Liver (tissue), 8 donors: ENCODE measurements at regions not wholly inside any gene's neighbourhood (a gene's known extent, or its start where the extent isn't known, plus 50 kb on each side); places are given as distances from the start of the nearest gene placed in this dataset.

Experiments used
- DNase-seq: peaks from one replicate; pipeline ENCODE4 v3.0.0-alpha.2; 2017; ENCODE audit warnings: low spot score
- H3K27ac ChIP-seq, 2 donors: one replicate each; pipeline ENCODE4 v1.7.0; 2013; ENCODE audit warnings: inconsistent platforms in 2 of 2, low read length in 2 of 2, control low read depth in 1 of 2, low read depth in 1 of 2, mild to moderate bottlenecking in 1 of 2
- H3K27me3 ChIP-seq, 4 donors: one replicate each; pipeline versions ENCODE4 v1.6.1 to v1.7.0; 2013; ENCODE audit warnings: low read length in 3 of 4, inconsistent platforms in 1 of 4, mild to moderate bottlenecking in 1 of 4, moderate library complexity in 1 of 4; ENCODE audit not compliant: control insufficient read depth in 4 of 4, insufficient read depth in 4 of 4
- H3K36me3 ChIP-seq, 4 donors: one replicate each; pipeline versions ENCODE4 v1.6.1 to v1.7.0; 2013; ENCODE audit warnings: low read length in 3 of 4, mild to moderate bottlenecking in 3 of 4, low read depth in 1 of 4, moderate library complexity in 1 of 4; ENCODE audit not compliant: control insufficient read depth in 4 of 4, insufficient read depth in 3 of 4
- H3K4me1 ChIP-seq, 4 donors: one replicate each; pipeline versions ENCODE4 v1.6.1 to v1.7.0; 2013; ENCODE audit warnings: low read length in 3 of 4, mild to moderate bottlenecking in 3 of 4, moderate library complexity in 1 of 4; ENCODE audit not compliant: control insufficient read depth in 4 of 4, insufficient read depth in 4 of 4
- H3K4me3 ChIP-seq, 3 donors: one replicate each; pipeline versions ENCODE4 v1.6.1 to v1.7.0; 2013; ENCODE audit warnings: low read length in 3 of 3, control low read depth in 1 of 3, low read depth in 1 of 3, mild to moderate bottlenecking in 1 of 3
- H3K9ac ChIP-seq, 2 donors: one replicate each; pipeline ENCODE4 v1.7.0; 2013; ENCODE audit warnings: low read length in 2 of 2, mild to moderate bottlenecking in 2 of 2, moderate library complexity in 2 of 2, control low read depth in 1 of 2, low read depth in 1 of 2
- H3K9me3 ChIP-seq, 4 donors: one replicate each; pipeline versions ENCODE4 v1.6.1 to v1.7.0; 2013; ENCODE audit warnings: low read length in 3 of 4; ENCODE audit not compliant: control insufficient read depth in 4 of 4
- ATF3 ChIP-seq: IDR thresholded peaks from 2 replicates; pipeline ENCODE4 v1.6.1; 2016; ENCODE audit warnings: antibody characterized with exemption
- CTCF ChIP-seq: fragments of 150-350 bp; IDR thresholded peaks from 2 replicates; pipeline ENCODE4 v1.5.1; 2017; ENCODE audit warnings: improper control_type of control experiment, low read depth, low read length; ENCODE audit not compliant: missing input control
- EGR1 ChIP-seq, 2 donors: IDR thresholded peaks; 2 replicates each; pipeline ENCODE4 v1.6.1; 2016 to 2018; ENCODE audit warnings: antibody characterized with exemption in 2 of 2, low read depth in 2 of 2
- FOXA2 ChIP-seq: IDR thresholded peaks from 2 replicates; pipeline ENCODE4 v1.6.1; 2016; ENCODE audit warnings: antibody characterized with exemption
- GABPA ChIP-seq, 2 donors: IDR thresholded peaks in 1 of 2; conservative IDR thresholded peaks in 1 of 2; 2 replicates each; pipeline ENCODE4 v1.6.1; 2016; ENCODE audit warnings: antibody characterized with exemption in 2 of 2, mild to moderate bottlenecking in 1 of 2, moderate library complexity in 1 of 2
- HNF4A ChIP-seq, 2 donors: conservative IDR thresholded peaks; 2 replicates each; pipeline ENCODE4 v1.6.1; 2016; ENCODE audit warnings: antibody characterized with exemption in 2 of 2, mild to moderate bottlenecking in 2 of 2
- HNF4G ChIP-seq: IDR thresholded peaks from 2 replicates; pipeline ENCODE4 v1.6.1; 2016; ENCODE audit warnings: antibody characterized with exemption
- JUND ChIP-seq, 2 donors: IDR thresholded peaks; 2 replicates each; pipeline ENCODE4 v1.6.1; 2016; ENCODE audit warnings: antibody characterized with exemption in 2 of 2
- MAX ChIP-seq: IDR thresholded peaks from 2 replicates; pipeline ENCODE4 v1.6.1; 2016; ENCODE audit warnings: antibody characterized with exemption
- NR2F2 ChIP-seq: IDR thresholded peaks from 2 replicates; pipeline ENCODE4 v1.6.1; 2016; ENCODE audit warnings: antibody characterized with exemption
- RAD21 ChIP-seq, 2 donors: IDR thresholded peaks; 2 replicates each; pipeline ENCODE4 v1.6.1; 2016; ENCODE audit warnings: antibody characterized with exemption in 2 of 2, mild to moderate bottlenecking in 2 of 2
- RXRA ChIP-seq, 2 donors: IDR thresholded peaks; 2 replicates each; pipeline ENCODE4 v1.6.1; 2017 to 2018; ENCODE audit warnings: antibody characterized with exemption in 2 of 2, mild to moderate bottlenecking in 1 of 2
- SP1 ChIP-seq: IDR thresholded peaks from 2 replicates; pipeline ENCODE4 v1.6.1; 2018; ENCODE audit warnings: antibody characterized with exemption, mild to moderate bottlenecking
- TAF1 ChIP-seq: conservative IDR thresholded peaks from 2 replicates; pipeline ENCODE4 v1.6.1; 2016; ENCODE audit warnings: antibody characterized with exemption, mild to moderate bottlenecking
- YY1 ChIP-seq: IDR thresholded peaks from 2 replicates; pipeline ENCODE4 v1.6.1; 2016; ENCODE audit warnings: antibody characterized with exemption, mild to moderate bottlenecking
- ZBTB33 ChIP-seq: IDR thresholded peaks from 2 replicates; pipeline ENCODE4 v1.6.1; 2016; ENCODE audit warnings: antibody characterized with exemption
- WGBS: extraction: QIAGEN DNeasy Blood & Tissue Kit; methylation state at CpG from one replicate; pipeline ENCODE4 v1.1.7; 2013; 5-methylcytosine and 5-hydroxymethylcytosine counted together
- donor health status: healthy.
- donor health status: healthy.
- donor health status: healthy.
- donor health status: healthy.
- donor health status: healthy.

GRCh38 chr3:189117087-189117486, 54.7 kb upstream of the TPRG1 start:
- Histone ChIP-seq H3K4me1 (peaks cover 0 to 3% (median 0%) of the 10 kb centered on the region in 4 donors), H3K27me3 (no peaks in the 10 kb centered on the region), H3K9ac (no peak overlapping the region), H3K27ac (no peak overlapping the region), H3K9me3 (peaks cover 0 to 2% (median 0%) of the 10 kb centered on the region in 4 donors), H3K36me3 (peaks cover 0 to 2% (median under 1%) of the 10 kb centered on the region in 4 donors), H3K4me3 (no peak overlapping the region)
- TF ChIP-seq MAX (no peak), HNF4G (no peak), RAD21 (IDR thresholded peaks at IDR 0.05) (no peak)
- WGBS, result 86% methylated on average over 1 of the region's 1 CpG
- no peak for DNase-seq

GRCh38 chr3:189118896-189119295, 52.9 kb upstream of the TPRG1 start:
- WGBS, result 98% methylated on average over 1 of the region's 1 CpG
- DNase-seq, result no peak
- H3K9me3 ChIP-seq, result peaks cover 0 to 2% (median 0%) of the 10 kb centered on the region in 4 donors
- H3K9ac ChIP-seq, result no peak overlapping the region
- H3K4me3 ChIP-seq, result no peak overlapping the region
- no peak for TF ChIP-seq MAX
- no peak for TF ChIP-seq ATF3
- TF ChIP-seq TAF1, result no peak
- no peak for TF ChIP-seq YY1
- TF ChIP-seq SP1, result no peak
- TF ChIP-seq RXRA (IDR thresholded peaks at IDR 0.05), result no peak
- TF ChIP-seq JUND (IDR thresholded peaks at IDR 0.05), result no peak
- TF ChIP-seq NR2F2, result no peak
- TF ChIP-seq CTCF, result no peak
- TF ChIP-seq GABPA (IDR thresholded peaks at IDR 0.05 in 1 of 2, conservative IDR thresholded peaks at IDR 0.05 in 1 of 2), result no peak
- no peak for TF ChIP-seq RAD21 (IDR thresholded peaks at IDR 0.05)
- no peak for TF ChIP-seq HNF4A (conservative IDR thresholded peaks at IDR 0.05)
- no peak for TF ChIP-seq EGR1 (IDR thresholded peaks at IDR 0.05; ENCODE audit: low read depth in 2 of 2)
- no peak for TF ChIP-seq FOXA2
- TF ChIP-seq ZBTB33, result no peak
- peaks cover 0 to 13% (median 7%) of the 10 kb centered on the region in 4 donors for H3K4me1 ChIP-seq
- H3K27ac ChIP-seq, result no peak overlapping the region
- H3K27me3 ChIP-seq, result no peaks in the 10 kb centered on the region
- peaks cover 0 to 2% (median under 1%) of the 10 kb centered on the region in 4 donors for H3K36me3 ChIP-seq
